Vagina (tissue), 2 donors: ENCODE measurements at regions not wholly inside any gene's neighbourhood (a gene's known extent, or its start where the extent isn't known, plus 50 kb on each side); places are given as distances from the start of the nearest gene placed in this dataset.

Experiments used
- CTCF ChIP-seq, 3 experiments: fragments of 450-650 bp in 2 of 3; fragments of 200-600 bp in 1 of 3; sonication (generic) in 1 of 3; IDR thresholded peaks; one replicate each; pipeline ENCODE4 v1.5.1; 2017 to 2019; ENCODE audit warnings: antibody characterized with exemption in 3 of 3, mild to moderate bottlenecking in 2 of 3, moderate library complexity in 2 of 3
- POLR2A ChIP-seq, 2 donors: fragments of 450-650 bp; IDR thresholded peaks; one replicate each; pipeline ENCODE4 v1.6.1; 2017; ENCODE audit warnings: antibody characterized with exemption in 2 of 2, mild to moderate bottlenecking in 2 of 2, moderate library complexity in 2 of 2
- POLR2AphosphoS5 ChIP-seq, 2 donors: sonication (generic); formaldehyde crosslinking; IDR thresholded peaks; one replicate each; pipeline ENCODE4 v1.9.0; 2017; ENCODE audit warnings: antibody characterized with exemption in 2 of 2, mild to moderate bottlenecking in 2 of 2, low read depth in 1 of 2; ENCODE audit not compliant: insufficient read depth in 1 of 2

- TF ChIP-seq POLR2A (IDR thresholded peaks at IDR 0.05) (peak; percentile 89 to 99), CTCF (IDR thresholded peaks at IDR 0.05) (no peak), POLR2AphosphoS5 (IDR thresholded peaks at IDR 0.05; ENCODE audit: insufficient read depth in 1 of 2, low read depth in 1 of 2) (peak; percentile 99 to 100)
Measured at GRCh38 chr6:26158076-26158580, 70.9 kb downstream of the HFE start.
